ENCODE measurements at regions not wholly inside any gene's neighbourhood (a gene's known extent, or its start where the extent isn't known, plus 50 kb on each side); places are given as distances from the start of the nearest gene placed in this dataset.
"Not testable (repeated sequence)": the region's sequence is repeated elsewhere in the genome, so short reads cannot be mapped to it uniquely, and the experiment has no call there.

- peak; percentile 35 to 43 for DNase-seq
These were observed 53.9 kb downstream of the OTOR start for GRCh38 chr20:16801919-16802651.

- DNase-seq: no peak
These were observed 54.4 kb downstream of the OTOR start for GRCh38 chr20:16802652-16802935.

GRCh38 chr20:16803965-16804792 lies 56.0 kb downstream of the OTOR start:
- DNase-seq: peak; percentile 33 to 43

- DNase-seq: no peak
These were observed 56.6 kb downstream of the OTOR start for GRCh38 chr20:16804793-16805187.

GRCh38 chr20:16806061-16806460 lies 57.9 kb downstream of the OTOR start:
- no peak for DNase-seq

- no peak for DNase-seq
These were observed 58.7 kb downstream of the OTOR start for GRCh38 chr20:16806886-16807285.

GRCh38 chr20:16808796-16809195 lies 60.6 kb downstream of the OTOR start:
- DNase-seq: no peak

GRCh38 chr20:16810216-16810615 lies 62.1 kb downstream of the OTOR start:
- no peak for DNase-seq

GRCh38 chr20:16816192-16816591 lies 68.0 kb downstream of the OTOR start:
- no peak for DNase-seq

GRCh38 chr20:16819483-16819882 lies 71.3 kb downstream of the OTOR start:
- no peak for DNase-seq

GRCh38 chr20:16821211-16822089 lies 73.3 kb downstream of the OTOR start:
- peak; percentile 30 to 55 for DNase-seq

- no peak for DNase-seq
These were observed 76.5 kb downstream of the OTOR start for GRCh38 chr20:16824664-16825063.

- no peak for DNase-seq
These were observed 80.6 kb downstream of the OTOR start for GRCh38 chr20:16828666-16829305.

- not testable (repeated sequence) for DNase-seq
These were observed 87.5 kb downstream of the OTOR start for GRCh38 chr20:16835690-16836089.

GRCh38 chr20:16842486-16843120 lies 94.4 kb downstream of the OTOR start:
- peak in 1 of 2 donors; percentile 11 for DNase-seq

GRCh38 chr20:16844406-16844805 lies 96.2 kb downstream of the OTOR start:
- DNase-seq: peak in 1 of 2 donors; percentile 2

GRCh38 chr20:16846006-16846405 lies 97.8 kb downstream of the OTOR start:
- no peak for DNase-seq

GRCh38 chr20:16848061-16848460 lies 99.9 kb downstream of the OTOR start:
- DNase-seq: no peak

GRCh38 chr20:16848526-16848925 lies 100.4 kb downstream of the OTOR start:
- no peak for DNase-seq

GRCh38 chr20:16860914-16861313 lies 112.8 kb downstream of the OTOR start:
- no peak for DNase-seq

GRCh38 chr20:16861708-16862107 lies 113.5 kb downstream of the OTOR start:
- no peak for DNase-seq

- DNase-seq: no peak
These were observed 115.1 kb downstream of the OTOR start for GRCh38 chr20:16863303-16863702.
